HEK293T (cell line): ENCODE measurements at regions not wholly inside any gene's neighbourhood (a gene's known extent, or its start where the extent isn't known, plus 50 kb on each side); places are given as distances from the start of the nearest gene placed in this dataset.

Experiments used
- SUZ12 ChIP-seq: fragments of 450-650 bp; IDR thresholded peaks from 2 replicates; pipeline ENCODE4 v1.6.1; 2016; ENCODE audit warnings: mild to moderate bottlenecking
- TF ChIP-seq, protein P1 (sequence below): fragments of 450-650 bp; IDR thresholded peaks from 2 replicates; pipeline ENCODE4 v1.6.1; 2016

DNA sequence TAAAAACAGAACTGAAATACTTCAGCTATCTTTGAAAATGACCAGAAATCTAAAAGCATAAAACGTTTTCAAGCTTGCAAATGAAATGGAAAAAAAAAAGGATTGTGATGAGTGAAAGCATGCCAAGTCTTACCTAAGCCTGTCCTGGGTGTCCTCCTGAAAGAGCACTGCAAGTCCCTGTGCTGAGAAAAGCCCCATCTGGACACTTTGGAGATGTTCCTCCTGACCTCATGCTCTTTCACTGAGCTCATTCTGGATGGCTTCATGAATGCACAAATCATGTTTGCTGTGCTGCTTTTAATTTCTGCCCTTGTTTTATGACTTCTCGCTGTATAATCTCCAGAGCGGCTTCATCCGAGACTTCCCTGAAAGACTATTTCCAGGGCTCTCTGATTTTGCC is 136.0 kb downstream of the SOD2 start:
- no peak for TF ChIP-seq SUZ12
- TF ChIP-seq, protein P1, sequence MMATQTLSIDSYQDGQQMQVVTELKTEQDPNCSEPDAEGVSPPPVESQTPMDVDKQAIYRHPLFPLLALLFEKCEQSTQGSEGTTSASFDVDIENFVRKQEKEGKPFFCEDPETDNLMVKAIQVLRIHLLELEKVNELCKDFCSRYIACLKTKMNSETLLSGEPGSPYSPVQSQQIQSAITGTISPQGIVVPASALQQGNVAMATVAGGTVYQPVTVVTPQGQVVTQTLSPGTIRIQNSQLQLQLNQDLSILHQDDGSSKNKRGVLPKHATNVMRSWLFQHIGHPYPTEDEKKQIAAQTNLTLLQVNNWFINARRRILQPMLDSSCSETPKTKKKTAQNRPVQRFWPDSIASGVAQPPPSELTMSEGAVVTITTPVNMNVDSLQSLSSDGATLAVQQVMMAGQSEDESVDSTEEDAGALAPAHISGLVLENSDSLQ = no peak
